LNCAP (cell line): ENCODE measurements at regions not wholly inside any gene's neighbourhood (a gene's known extent, or its start where the extent isn't known, plus 50 kb on each side); places are given as distances from the start of the nearest gene placed in this dataset.

ENCODE experiments used
- TF ChIP-seq, protein P1 (sequence below): fragments of 450-650 bp; IDR thresholded peaks from 2 replicates; pipeline ENCODE4 v1.5.1; 2017; ENCODE audit warnings: mild to moderate bottlenecking

DNA sequence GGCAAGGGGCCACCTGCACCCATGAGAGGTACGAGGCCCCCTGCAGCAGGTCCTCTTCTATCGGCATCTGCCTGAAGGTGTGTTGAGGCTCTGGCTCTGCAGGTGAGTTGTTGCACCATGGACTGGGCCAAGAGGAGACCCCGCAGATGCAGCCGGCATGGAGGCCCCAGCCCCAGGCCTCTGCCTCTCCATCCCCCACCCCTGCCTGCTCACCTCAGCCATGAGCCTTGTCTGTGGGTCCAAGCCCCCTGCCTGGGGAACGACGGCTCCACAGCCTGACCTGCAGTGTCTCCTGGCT is 1386.2 kb downstream of the BRD1 start:
- TF ChIP-seq, protein P1, sequence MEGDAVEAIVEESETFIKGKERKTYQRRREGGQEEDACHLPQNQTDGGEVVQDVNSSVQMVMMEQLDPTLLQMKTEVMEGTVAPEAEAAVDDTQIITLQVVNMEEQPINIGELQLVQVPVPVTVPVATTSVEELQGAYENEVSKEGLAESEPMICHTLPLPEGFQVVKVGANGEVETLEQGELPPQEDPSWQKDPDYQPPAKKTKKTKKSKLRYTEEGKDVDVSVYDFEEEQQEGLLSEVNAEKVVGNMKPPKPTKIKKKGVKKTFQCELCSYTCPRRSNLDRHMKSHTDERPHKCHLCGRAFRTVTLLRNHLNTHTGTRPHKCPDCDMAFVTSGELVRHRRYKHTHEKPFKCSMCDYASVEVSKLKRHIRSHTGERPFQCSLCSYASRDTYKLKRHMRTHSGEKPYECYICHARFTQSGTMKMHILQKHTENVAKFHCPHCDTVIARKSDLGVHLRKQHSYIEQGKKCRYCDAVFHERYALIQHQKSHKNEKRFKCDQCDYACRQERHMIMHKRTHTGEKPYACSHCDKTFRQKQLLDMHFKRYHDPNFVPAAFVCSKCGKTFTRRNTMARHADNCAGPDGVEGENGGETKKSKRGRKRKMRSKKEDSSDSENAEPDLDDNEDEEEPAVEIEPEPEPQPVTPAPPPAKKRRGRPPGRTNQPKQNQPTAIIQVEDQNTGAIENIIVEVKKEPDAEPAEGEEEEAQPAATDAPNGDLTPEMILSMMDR, result no peak

DNA sequence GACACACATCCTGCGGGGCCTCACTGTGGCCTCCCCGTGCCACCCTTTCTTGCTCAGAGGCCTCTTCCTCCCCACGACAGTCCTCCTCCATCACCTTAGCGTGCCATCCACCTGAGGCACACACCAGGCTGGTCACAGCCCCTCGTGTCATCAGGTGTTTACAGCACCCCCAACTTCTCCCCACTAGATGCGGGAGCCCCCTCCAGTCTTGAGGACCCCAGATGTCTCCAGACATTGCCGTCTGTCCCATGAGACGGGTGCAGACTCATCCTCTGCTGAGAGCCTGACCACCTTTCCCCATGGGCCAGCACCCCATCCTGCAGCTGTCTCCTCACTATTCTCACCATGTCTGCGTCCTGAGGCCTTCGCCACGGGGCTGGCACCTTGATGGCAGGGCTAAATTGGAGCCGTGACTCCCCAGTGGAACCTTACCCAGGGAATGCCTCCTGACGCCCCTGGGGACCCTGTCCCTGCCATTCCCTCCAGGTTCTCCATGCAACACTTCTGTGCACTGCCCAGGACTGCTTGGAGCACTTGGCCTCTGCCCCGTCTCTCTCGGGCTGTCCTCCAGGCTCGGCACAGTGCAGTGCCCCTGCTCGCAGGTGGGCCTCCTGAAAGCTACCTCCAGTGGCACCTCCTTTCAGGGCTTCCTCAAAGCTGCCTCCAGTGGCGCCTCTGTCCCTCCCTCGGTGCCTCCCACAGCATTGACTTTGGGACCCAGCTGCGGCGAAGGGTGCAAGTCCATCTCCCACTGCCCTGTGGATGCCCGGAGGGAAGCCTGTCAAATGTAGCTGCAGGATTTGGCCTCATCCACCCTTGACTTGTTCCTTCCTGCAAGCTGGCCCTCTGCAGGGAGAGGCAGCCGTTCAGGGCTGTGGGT is 1386.8 kb downstream of the BRD1 start:
- TF ChIP-seq, protein P1, result no peak

DNA sequence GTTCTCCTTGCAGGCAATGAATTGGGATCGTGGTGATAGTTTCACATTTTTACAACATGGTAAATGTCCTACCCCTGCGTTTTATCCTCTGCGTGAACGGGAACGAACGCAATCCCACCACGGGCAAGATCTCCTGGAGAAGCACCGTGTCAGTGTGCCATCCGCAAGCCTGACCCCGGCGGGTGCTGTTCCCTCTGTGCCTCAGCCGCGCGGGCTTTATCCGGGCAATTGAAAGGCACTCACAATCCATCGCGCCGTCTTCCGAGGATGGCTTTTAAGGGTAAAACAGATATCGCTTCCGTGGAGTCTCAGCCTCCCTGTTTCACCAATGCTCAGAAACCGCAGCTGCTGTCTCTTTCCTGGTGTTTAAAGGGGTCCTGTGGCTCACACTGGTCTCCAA is 1387.5 kb downstream of the BRD1 start:
- TF ChIP-seq, protein P1, result no peak

DNA sequence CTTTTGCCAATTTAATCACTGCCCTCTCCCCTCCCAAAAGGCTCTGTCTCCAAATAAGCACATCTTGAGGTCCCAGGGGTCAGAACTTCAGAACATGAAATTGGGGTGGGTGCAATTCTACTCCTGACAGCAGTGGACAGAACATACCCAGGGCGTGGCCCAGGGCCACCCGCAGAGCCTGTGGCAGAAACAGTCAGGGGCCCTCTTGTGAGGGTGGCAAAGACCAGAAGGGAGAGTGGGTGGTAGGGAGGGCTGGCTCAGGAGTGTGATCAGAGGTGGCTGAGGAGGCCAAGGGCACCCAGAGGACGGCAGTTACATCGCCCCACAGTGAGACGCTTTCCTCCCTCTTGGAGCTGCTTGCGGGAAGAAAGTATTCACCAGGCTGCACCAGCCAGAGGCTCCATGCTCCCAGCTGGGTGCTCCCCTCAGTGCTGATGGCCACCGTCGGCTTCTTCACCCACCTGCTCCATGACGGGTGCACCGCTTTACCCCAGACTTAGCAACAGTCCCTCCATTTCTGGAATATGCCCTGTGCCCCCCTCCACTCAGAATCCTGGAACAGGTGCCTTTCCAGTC is 1388.0 kb downstream of the BRD1 start:
- TF ChIP-seq, protein P1, result no peak

DNA sequence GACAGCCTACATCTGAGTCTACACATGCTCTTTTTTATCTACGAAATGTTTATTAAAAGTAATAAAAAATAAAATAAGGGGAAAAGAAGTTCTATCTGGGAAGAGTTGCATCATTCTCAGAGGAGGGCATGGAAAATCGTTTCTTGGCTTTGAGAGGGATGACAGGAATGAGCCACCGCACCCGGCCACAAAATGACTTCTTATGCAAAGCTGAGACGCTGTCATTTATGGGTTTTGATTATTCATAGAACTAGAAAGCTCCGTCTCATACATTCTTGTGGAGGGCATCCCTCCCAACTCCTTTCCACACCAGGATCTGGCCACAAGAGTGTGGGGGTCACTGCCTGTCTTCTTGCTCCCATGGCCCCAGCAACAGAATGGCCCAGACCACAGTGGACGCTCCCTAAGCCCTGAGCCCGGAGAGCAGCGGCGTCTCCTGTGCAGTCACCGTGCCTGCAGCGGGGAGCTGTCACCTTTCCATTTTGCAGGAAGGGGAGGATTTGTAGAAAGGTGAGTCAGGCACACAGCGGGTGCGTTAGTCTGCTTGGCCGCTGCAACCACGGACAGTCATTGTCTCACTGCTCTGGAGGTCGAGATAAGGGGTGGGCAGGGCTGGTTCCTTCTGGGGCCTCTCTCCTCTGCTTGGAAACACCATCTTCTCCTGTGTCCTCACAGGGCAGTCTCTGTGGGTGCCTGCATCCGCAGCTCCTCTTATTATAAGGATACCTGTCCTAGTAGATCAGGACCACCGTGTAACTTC is 1388.7 kb downstream of the BRD1 start:
- TF ChIP-seq, protein P1, result no peak

DNA sequence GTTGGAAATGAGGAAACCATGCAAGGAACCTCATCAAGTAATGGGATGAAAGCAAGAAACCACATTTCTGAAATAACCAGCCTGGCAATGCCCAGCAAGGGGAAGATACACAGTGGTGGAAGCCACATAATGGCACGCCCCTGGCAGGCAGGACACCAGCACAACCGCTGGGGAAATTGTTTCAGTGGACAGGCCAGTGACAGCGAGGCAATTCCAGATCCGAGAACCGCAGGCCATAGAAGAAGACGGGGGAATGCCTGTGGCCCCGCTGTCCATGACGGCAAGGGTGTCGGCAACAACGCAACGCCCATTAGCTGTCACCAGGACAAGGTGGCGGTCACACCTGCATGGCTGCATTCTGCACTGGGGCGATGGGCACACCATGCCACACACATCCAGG is 1389.6 kb downstream of the BRD1 start:
- TF ChIP-seq, protein P1, result no peak

DNA sequence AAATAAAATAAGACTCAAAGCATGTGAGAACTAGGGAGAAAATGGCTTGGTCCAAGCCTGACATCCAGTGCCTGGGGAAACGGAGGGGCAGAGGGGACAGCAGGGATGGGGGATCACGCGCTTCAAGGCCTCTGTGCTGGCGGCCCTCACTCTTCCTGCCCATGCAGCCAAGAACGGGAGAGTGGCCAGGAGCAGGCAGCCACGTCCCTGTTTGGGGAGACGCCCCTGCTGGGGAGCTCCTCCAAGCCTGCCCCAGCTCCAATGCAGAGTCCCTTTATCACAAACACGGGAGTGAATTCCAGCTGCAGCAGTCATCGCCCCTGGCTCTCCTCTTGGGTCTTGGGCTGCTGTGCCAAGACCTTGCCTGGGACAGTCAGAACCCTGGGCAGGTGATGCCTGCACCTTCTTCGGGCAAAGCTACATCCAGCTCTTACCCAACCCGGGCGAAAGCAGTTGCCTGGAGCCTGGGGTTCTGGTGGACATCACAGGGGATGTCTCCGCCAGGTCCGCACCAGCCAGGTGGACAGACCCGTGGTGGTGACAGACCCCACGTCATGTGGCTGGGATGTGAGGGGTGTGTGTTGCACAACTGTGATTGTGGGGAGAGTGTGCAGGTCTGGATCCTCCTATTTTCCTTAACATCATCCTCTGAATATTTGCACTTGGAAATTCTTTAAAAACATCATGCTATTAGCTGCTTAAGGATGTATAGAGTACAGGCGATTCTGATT is 1391.3 kb downstream of the BRD1 start:
- TF ChIP-seq, protein P1, result no peak
